Bronchial epithelial cell (primary cell): ENCODE measurements at regions not wholly inside any gene's neighbourhood (a gene's known extent, or its start where the extent isn't known, plus 50 kb on each side); places are given as distances from the start of the nearest gene placed in this dataset.
A peak's percentile ranks its signal among the peaks of the same experiment; 100 is the strongest.
"Not testable (repeated sequence)": the region's sequence is repeated elsewhere in the genome, so short reads cannot be mapped to it uniquely, and the experiment has no call there.

Experiments
- DNase-seq: peaks from one replicate; pipeline ENCODE4 v3.0.0-alpha.2; 2010; ENCODE audit warnings: low read depth
- FAIRE-seq: peaks from 2 replicates; lab custom pipeline; 2011; peaks lifted over from hg19 to GRCh38; lab: Jason Lieb, UNC
- H3K27me3 ChIP-seq: 2 replicates; pipeline ENCODE4 v1.5.1; 2011; ENCODE audit warnings: low read length; ENCODE audit not compliant: control insufficient read depth, insufficient read depth
- H3K36me3 ChIP-seq: 2 replicates; pipeline ENCODE4 v1.5.1; 2011; ENCODE audit warnings: low read length; ENCODE audit not compliant: control insufficient read depth, insufficient read depth
- H3K4me3 ChIP-seq: 2 replicates; pipeline ENCODE4 v1.5.1; 2011; ENCODE audit warnings: mild to moderate bottlenecking, low read depth, low read length, control low read depth
- CTCF ChIP-seq: IDR thresholded peaks from 2 replicates; pipeline ENCODE4 v1.5.1; 2011; ENCODE audit warnings: mild to moderate bottlenecking, moderate library complexity, low read length, control low read depth, inconsistent platforms; ENCODE audit not compliant: insufficient read depth, severe bottlenecking

GRCh38 chr16:86231996-86232350 lies 278.4 kb upstream of the FOXF1 start:
- Histone ChIP-seq H3K4me3 (no peak overlapping the region), H3K36me3 (no peaks in the 10 kb centered on the region), H3K27me3 (no peaks in the 10 kb centered on the region)
- DNase-seq (no peak), FAIRE-seq (no peak)
- TF ChIP-seq CTCF = no peak

DNA sequence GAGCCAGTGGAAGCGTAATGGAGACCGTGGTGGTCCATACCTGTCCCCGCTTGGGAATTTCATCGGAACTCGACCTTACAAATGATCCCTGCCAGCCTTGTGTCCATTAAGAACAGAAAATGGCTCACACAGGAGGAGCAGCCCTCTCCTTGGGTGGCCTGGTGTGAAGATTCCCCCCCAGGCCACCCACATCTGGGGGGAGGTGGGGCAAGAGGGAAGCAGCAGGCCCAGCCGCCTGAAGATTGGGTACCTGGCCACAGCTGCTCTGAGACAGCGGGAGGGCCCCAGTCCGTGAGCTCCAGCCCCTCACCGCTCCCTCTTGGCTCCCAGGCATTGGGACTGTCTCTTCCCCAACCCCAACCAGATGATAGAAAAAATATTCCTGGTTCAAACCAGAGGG lies 277.8 kb upstream of the FOXF1 start:
- no peak for DNase-seq
- no peak for FAIRE-seq
- Histone ChIP-seq H3K27me3 (no peaks in the 10 kb centered on the region), H3K36me3 (no peaks in the 10 kb centered on the region), H3K4me3 (no peak overlapping the region)
- TF ChIP-seq CTCF = no peak

DNA sequence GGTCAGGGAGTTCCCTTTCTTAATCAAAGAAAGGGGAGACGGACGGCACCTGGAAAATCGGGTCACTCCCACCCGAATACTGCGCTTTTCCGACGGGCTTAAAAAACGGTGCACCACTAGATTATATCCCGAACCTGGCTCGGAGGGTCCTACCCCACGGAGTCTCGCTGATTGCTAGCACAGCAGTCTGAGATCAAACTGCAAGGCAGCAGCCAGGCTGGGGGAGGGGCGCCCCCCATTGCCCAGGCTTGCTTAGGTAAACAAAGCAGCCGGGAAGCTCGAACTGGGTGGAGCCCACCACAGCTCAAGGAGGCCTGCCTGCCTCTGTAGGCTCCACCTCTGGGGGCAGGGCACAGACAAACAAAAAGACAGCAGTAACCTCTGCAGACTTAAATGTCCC lies 276.8 kb upstream of the FOXF1 start:
- not testable (repeated sequence) for H3K27me3 ChIP-seq, DNase-seq, H3K4me3 ChIP-seq, H3K36me3 ChIP-seq, FAIRE-seq

GRCh38 chr16:86239381-86239780 lies 270.9 kb upstream of the FOXF1 start:
- DNase-seq = no peak
- Histone ChIP-seq H3K36me3 (no peaks in the 10 kb centered on the region), H3K4me3 (no peak overlapping the region), H3K27me3 (no peaks in the 10 kb centered on the region)
- peak; percentile 28 for FAIRE-seq
- no peak for TF ChIP-seq CTCF

GRCh38 chr16:86240716-86241363 lies 269.5 kb upstream of the FOXF1 start:
- Histone ChIP-seq H3K27me3 (no peaks in the 10 kb centered on the region), H3K4me3 (no peak overlapping the region), H3K36me3 (no peaks in the 10 kb centered on the region)
- no peak for FAIRE-seq
- TF ChIP-seq CTCF = no peak
- DNase-seq = no peak

DNA sequence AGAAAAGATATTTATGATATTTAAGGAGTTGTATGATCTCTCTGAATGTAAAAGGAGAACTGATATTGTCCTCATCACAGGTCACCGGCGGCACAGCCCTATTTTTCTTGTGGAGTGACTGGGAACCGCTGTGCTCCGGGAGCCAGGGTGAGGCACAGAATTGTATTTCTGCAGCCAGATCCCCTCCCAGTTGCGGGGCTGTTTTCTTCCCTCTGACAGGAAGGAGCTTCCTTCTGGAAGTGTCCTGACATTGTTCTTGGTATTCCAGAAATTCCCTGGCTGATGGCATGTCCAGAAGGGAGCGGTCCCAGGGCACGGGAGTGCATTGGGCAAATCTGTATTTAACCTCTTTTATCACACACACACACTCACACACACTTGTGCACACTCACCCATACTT lies 268.6 kb upstream of the FOXF1 start:
- H3K27me3 ChIP-seq = no peaks in the 10 kb centered on the region

More for the DNA sequence above, 268.6 kb upstream of the FOXF1 start:
- FAIRE-seq = no peak
- H3K36me3 ChIP-seq = no peaks in the 10 kb centered on the region
- no peak for DNase-seq
- no peak overlapping the region for H3K4me3 ChIP-seq
- no peak for TF ChIP-seq CTCF
